COLO668 (cell line): ENCODE measurements at regions not wholly inside any gene's neighbourhood (a gene's known extent, or its start where the extent isn't known, plus 50 kb on each side); places are given as distances from the start of the nearest gene placed in this dataset.
"Not testable (repeated sequence)": the region's sequence is repeated elsewhere in the genome, so short reads cannot be mapped to it uniquely, and the experiment has no call there.

ENCODE experiments used
- DNase-seq: peaks from one replicate; lab custom pipeline; 2025; ENCODE audit not compliant: unreplicated experiment; lab: John Stamatoyannopoulos, UW

DNA sequence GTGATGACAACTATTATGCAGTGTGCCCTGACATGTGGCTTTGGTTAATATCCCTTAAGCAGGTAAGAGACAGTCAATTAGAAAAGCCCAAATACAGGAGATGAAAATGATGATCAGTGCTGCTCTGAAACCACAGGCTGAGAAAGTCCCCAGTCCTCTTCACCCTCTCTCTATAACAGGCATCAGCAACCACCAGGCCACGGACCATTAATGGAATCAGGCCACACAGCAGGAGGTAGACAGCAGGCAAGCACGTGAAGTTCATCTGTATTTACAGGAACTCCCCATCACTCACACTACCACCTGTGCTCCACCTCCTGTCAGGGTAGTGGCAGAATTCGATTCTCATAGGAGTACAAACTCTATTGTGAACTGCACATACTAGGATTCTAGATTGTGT, 591.6 kb upstream of the CYLC2 start:
- no peak for DNase-seq

DNA sequence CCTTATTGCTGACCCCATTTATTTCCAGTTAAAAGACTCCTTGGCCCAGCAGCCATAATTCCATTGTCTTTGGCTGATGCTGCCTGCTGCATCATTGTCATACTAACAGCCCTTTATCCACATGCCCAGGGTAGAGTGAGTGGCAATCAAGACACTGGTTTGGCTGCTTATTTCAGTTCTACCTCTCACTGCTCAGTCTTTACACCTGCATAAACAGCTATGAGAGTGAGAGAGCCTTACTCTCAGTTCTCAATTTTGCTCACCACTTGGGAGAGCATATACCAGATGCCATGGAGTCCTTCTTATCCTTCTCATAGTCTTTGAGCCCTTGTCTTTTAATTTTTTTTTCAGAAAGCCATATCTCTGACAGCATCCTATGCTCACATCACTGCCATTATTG, 596.9 kb upstream of the CYLC2 start:
- DNase-seq = no peak

DNA sequence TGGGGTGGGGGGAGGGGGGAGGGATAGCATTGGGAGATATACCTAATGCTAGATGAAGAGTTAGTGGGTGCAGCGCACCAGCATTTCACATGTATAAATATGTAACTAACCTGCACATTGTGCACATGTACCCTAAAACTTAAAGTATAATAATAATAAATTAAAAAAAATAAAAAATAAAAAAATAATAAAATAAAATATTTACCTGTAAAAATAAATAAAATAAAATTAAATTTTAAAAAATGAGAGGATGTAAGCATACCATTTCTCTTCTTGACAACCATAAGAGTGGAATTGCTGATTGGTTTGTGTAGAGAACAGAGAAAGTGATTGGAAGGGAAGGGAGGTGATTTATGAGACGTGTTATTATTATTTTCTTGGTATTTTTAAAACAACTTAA, 609.5 kb upstream of the CYLC2 start:
- not testable (repeated sequence) for DNase-seq

DNA sequence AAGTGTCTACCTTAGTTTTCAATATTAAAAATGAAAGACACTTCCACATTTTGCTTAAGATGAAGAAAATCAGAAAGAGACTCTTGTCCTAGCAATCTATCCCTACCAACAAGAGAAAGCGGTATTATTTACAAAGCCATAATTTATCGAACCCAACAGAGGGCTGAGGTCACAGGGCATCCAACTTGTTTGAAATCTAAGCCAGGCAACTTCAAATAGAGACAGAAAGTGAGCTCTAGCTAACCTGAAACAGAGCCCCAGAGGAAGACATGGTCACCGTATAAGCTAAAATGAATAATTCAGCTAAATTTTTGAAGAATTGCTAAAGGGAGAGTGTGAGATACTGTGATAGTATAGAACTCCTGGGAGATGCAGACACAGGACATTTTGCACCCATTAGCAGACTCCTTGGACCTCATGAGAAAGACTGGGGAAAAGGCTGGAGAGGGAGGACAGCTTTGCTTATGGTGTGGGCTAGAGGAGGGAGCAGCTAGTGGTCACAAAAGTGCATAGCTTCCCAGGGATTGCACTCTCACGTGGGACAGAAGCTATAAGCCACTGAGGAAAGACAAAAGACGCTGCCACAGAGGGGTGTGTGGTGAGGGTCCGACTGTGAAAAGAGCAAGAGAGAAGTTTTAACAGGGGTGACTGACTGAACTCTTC, 624.2 kb upstream of the GRIN3A start:
- no peak for DNase-seq

DNA sequence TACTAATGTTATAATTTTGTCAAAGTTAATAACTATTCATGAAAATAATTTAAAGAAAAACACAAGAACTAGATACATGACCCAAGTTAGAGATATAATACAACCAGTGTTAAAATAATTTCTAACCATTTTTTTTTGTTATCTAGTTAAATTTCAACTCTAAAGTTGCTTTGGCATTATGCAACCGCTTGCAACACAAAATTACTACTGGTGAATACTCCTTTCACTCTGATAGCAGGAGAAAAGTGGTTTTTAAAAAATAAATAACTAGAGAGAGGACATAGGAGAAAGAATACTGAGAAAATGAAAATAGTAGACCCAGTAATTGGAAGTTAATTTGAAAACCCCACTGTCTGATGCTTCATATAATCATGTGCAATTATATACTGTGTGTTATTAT, 622.4 kb upstream of the GRIN3A start:
- DNase-seq = no peak

DNA sequence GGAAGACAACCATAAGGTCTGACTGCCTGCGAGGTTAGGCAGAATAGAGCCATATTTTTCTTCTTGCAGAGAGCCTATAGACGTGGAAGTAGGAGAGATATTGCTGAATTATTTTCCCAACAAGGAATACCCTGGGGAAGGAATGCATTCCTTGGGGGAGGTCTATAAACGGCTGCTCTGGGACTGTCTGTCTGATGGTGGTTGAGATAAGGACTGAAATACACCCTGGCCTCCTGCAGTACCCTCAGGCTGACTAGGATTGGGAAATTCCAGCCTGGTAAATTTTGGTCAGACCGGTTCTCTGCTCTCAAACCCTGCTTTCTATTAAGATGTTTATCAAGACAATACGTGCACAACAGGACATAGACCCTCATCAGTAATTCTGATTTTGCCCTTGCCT, 617.5 kb upstream of the GRIN3A start:
- no peak for DNase-seq

DNA sequence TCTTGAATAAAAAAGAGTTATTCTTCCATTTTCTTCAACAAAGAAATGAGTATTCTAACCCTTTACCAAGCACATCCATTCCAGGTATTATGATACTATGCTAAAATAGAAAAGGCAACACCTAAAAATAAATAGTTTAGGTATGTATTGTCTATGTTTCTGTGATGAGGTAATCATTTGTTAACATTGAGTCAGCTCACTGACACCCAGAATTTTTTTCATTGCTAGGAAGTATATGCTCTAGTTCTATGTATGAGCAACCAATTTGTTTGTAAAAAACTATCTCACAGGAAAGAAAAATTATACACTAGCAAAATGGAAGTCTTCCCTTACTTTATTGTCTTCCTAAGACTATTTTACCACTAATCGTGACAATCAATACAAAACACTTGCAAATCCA, 615.6 kb upstream of the GRIN3A start:
- no peak for DNase-seq

DNA sequence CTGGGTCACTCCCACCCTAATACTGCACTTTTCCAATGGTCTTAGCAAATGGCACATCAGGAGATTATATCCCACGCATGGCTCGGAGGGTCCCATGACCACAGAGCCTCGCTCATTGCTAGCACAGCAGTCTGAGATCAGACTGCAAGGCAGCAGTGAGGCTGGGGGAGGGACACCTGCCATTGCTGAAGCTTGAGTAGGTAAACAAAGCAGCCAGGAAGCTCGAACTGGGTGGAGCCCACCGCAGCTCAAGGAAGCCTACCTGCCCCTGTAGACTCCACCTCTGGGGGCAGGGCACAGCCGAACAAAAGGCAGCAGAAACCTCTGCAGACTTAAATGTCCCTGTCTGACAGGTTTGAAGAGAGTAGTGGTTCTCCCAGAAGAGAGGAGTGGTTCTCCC, 599.0 kb upstream of the GRIN3A start:
- not testable (repeated sequence) for DNase-seq

DNA sequence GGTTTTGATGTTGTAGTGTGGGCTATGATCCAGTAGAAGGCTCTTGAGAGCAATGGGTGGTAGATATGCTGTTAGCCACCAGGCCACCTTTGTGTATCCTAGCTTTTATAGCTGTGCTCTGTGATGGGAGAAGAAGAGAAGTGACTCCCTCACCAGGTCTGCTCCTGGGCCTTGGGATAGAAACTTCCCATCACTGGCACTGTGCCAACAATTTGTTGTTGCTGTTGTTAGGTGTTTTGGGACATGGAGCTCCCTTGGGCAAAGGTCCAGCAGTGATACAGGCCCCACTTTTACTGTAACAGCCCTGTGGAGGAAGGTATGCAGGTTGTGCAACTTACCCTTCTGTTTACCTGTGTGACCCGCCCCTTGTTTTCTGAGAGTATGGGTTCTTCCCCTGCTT, 570.9 kb upstream of the GRIN3A start:
- no peak for DNase-seq

DNA sequence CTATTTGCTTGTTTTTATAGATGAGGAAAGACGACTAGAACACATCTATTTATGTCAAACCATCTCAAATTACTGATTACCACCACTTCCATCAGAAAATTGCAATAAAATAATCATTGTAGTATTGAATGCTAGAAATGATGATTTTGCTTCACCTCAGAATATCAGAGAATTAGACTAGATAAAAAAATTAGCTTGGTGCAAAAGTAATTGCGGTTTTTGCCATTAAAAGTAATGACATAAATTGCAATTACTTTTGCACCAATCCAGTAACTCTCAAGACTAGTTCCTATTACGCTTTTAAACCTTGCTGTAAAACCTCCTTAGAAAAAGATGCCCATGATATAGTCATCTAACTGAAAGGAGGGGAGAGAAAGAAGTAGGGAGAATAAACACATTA, 556.7 kb upstream of the GRIN3A start:
- no peak for DNase-seq

DNA sequence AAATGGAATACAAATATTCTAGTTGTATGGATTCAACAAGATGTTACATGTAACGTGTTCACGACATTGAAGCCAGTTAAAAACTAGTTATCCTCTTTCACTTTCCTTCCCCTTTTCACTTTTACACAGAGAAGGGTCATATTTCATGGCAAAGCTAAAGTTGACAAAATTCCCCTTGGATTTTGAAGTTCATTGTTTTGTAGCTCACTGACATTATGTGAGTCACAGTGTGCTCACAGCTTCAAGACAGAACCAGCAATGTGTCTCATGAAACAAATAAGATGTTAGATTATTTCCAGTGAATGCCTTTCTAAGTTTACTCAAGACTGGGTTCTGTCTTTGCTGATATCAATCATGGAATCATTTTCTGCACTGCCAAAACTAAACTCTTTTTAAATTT, 535.5 kb upstream of the GRIN3A start:
- DNase-seq = no peak

DNA sequence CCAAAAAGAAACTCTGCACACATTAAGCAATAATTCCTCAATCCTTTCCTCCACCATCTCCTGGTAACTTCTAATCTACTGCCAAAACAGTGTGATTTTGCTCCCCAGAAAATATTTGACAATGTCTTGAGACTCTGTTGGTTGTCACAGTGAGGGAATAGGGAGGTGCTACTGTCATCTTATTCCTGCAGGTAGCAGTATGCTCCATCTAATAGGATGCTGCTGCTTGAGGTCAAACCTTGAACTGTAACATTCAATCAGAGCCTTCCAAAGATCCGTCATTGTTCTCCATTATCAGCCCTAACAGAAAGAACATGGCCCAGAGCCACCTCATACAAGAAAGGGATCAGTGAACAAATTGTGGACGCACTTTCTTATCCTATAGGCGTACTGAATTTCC, 514.7 kb upstream of the GRIN3A start:
- no peak for DNase-seq

DNA sequence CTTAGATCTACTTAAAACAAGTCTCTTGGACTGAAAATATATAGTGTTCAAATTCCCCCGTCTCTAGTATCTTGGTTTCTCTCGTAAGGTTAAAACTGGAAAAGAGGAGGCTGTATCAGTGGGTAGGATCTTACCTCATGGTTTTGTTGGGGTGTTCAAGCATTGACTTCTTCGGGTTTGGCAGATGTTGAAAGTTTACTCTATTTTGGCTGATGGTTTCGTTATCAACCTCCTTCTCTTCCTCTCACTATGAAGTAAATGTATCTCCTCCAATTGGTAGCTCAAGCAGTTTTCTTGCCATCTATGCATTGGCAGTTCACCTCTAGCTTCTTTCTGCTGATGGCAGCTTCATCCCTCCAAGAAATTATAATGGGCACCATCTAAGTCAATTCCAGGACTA, 506.5 kb upstream of the GRIN3A start:
- no peak for DNase-seq

DNA sequence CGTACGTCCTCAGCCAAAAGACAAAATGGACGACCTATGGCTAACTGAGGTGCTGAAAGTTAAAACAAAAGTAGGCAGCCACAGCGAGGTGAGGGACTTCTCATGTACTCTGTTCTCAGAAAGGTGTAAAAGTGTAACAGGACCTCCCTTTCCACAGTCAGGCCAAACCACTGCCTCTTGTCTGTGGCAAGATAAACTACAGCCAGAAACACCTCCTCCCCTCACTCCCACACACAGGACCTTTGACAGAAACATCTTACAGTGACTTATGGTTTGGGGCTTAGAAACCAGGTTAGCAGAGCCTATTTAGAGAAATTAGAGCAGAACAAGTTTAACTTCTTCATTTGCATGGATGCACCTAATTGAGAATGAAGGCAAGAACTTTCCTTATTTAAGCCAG, 499.1 kb upstream of the GRIN3A start:
- DNase-seq = no peak

DNA sequence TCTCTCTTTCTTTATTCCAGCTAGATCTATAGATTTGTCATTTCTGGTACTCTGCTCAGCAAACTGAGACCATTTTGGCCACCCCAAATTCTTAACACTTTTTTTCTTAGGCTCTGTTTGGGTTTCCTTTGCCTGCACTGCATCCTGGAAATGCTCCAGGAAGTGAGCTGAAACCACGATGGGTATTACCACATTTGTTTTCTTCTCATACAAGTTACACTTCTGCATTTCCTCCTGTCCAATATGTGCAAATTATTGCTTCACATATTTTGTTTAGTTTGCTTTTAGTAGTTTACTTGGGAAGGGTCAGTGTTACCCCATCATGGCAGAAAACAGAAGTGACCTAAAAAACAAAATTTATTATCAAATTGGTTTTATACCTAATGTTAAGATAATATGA, 498.6 kb upstream of the GRIN3A start:
- DNase-seq = no peak

DNA sequence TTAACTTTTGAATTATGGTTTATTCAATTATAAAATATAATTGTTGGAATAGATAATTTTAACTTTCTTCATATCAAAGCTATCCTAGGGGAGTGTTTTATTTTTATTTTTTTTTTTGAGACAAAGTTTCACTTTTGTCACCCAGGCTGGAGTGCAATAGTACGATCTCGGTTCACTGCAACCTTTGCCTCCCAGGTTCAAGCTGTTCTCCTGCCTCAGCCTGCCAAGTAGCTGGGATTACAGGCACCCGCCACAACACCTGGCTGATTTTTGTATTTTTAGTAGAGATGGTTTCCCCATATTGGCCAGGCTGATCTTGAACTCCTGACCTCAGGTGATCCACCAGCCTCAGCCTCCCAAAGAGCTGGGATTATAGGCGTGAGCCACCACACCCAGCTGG, 489.0 kb upstream of the GRIN3A start:
- not testable (repeated sequence) for DNase-seq

DNA sequence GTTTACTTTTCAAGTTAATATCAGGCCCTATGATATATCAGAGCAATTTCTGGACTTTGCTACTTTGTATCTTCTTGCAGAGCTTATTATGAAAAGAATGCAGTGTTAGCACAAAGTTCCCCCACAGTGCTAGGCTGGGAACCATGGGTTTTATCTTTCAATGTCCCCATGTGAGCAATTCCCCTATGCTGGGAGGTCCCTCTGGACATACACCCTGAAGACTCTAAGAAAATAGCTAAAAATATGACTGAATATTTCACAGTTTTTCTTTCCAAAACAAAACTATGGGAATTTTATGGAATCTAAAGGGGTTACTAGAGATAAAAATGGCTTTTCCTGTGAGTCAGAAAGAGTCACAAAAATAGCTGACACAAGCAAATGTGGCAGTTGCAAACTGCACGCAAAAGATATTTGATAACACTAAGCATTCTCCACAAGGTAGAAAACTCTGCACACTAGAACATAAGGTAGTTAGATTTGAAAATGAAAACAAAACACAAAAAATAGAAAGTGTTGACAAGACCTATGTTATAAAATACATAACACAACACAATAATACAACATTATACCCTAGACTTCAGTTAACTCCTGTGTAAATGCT, 487.5 kb upstream of the GRIN3A start:
- DNase-seq = no peak

DNA sequence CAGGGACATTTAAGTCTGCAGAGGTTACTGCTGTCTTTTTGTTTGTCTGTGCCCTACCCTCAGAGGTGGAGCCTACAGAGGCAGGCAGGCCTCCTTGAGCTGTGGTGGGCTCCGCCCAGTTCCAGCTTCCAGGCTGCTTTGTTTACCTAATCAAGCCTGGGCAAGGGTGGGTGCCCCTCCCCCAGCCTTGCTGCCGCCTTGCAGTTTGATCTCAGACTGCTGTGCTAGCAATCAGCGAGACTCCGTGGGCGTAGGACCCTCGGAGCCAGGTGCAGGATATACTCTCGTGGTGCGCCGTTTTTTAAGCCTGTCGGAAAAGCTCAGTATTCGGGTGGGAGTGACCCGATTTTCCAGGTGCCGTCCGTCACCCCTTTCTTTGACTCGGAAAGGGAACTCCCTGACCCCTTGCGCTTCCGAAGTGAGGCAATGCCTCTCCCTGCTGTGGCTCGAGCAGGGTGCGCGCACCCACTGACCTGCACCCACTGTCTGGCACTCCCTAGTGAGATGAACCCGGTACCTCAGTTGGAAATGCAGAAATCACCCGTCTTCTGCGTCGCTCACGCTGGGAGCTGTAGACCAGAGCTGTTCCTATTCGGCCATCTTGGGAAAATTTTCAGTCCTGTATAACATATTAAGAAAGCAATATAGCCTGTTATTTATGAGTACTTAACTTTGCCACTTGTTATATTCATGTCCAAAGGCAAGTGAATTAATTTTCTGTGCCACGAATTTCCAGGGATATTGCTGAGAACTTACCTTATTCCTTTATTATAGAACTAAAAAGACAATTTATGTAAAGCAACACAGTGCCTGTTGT, 485.1 kb upstream of the GRIN3A start:
- DNase-seq = not testable (repeated sequence)

DNA sequence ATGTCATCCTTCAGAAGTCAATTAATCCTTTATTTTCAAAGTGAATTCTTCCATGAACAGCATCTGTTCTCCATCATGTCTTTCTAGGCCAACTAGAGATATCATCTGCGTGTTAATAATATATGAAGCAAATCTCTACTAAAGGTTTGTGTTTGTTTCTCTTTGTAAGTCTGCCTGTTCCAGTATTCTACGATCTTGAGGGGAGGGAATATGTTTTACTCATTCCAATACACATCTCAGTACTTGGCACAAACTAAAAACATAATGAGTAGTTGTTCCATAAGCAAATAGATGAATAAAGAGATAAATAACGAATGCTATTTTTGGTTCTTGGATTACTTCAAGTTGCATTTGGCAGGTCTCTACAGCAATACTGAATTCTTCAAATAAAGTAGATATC, 470.7 kb upstream of the GRIN3A start:
- no peak for DNase-seq

DNA sequence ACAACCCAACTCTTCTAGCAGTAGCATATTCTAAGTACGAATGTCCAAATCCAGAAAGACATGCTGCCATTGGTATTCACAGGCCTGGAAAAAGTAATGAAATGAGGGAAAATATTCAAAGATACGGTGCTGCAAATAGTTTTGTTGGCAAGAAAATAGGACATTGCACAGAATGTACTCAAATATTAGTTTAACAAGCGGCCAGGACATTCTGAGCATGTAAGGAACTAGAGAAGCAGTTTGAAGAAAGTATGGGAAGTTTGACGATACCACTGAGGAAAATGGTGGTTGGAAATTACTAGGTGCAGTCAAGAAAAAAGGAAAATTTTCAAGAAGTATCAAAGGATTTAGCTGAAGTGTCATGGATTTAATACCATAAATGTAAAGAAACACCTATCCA, 468.0 kb upstream of the GRIN3A start:
- DNase-seq = no peak

DNA sequence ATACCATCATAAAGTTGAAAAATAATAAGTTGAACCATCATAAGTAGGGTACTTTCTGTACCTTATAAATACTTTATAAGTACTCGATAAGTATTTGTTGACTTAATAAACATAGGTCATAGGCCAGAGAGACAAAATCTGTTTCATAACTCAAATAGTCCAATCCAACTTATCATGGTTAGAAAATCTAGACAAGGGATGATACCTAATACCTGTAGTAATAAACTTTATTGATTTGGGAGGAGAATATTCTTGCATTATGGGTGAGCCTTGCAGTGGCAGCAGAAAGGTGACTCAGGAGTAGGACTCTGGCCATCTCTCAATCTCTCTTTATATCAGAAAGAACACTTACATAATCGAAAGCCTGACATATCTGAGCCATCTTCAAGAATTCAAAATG, 466.8 kb upstream of the GRIN3A start:
- DNase-seq = no peak

DNA sequence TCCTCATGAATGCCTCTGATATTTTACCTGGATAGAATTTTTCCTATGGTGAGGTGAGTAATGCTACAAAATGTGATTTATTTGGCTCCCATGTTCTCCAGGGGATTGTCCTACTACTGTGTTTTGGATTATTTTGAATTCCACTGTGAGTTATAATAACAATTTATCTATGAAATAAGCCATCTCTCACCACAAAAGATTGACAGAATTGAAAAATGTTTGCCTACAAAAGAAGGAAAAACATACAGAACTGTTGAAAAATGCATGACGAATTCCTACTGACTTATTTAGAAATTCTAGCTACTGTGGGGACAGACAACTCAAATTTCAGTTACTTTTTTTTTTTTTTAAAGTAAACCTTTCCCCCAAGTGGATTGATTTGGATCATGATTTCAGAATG, 463.7 kb upstream of the GRIN3A start:
- DNase-seq = no peak
